GM23338 (cell line): ENCODE measurements at regions not wholly inside any gene's neighbourhood (a gene's known extent, or its start where the extent isn't known, plus 50 kb on each side); places are given as distances from the start of the nearest gene placed in this dataset.

ENCODE experiments used
- ATAC-seq: fragments of 200-7000 bp; cut with Tn5 transposase; 3 replicates; pipeline ENCODE4 v1.9.1; 2020
- DNase-seq: peaks from one replicate; pipeline ENCODE4 v3.0.0-alpha.2; 2015; ENCODE audit warnings: low spot score
- H2AFZ ChIP-seq: fragments of 200-600 bp; sonication (generic); 2 replicates; pipeline ENCODE4 v1.8.0; 2016; ENCODE audit warnings: antibody characterized with exemption, mild to moderate bottlenecking, moderate library complexity
- H3F3A ChIP-seq: fragments of 200-600 bp; sonication (generic); replicated peaks from 2 replicates; pipeline ENCODE4 v1.8.0; 2017; ENCODE audit warnings: antibody characterized with exemption, mixed run types, low read depth
- H3K27ac ChIP-seq: fragments of 200-600 bp; sonication (generic); 2 replicates; pipeline ENCODE4 v1.6.1; 2016; ENCODE audit warnings: low read depth
- H3K27me3 ChIP-seq: fragments of 200-600 bp; sonication (generic); 2 replicates; pipeline ENCODE4 v1.8.0; 2016; ENCODE audit warnings: mild to moderate bottlenecking, mixed run types, moderate library complexity; ENCODE audit not compliant: insufficient read depth
- H3K36me3 ChIP-seq: fragments of 200-600 bp; sonication (generic); 2 replicates; pipeline ENCODE4 v1.8.0; 2016; ENCODE audit warnings: mild to moderate bottlenecking; ENCODE audit not compliant: insufficient read depth
- H3K4me1 ChIP-seq: fragments of 200-600 bp; sonication (generic); 2 replicates; pipeline ENCODE4 v1.8.0; 2016; ENCODE audit warnings: mild to moderate bottlenecking, moderate library complexity; ENCODE audit not compliant: insufficient read depth
- H3K4me2 ChIP-seq: fragments of 200-600 bp; sonication (generic); 2 replicates; pipeline ENCODE4 v1.7.1; 2017; ENCODE audit warnings: mixed run types
- H3K4me3 ChIP-seq: fragments of 200-600 bp; sonication (generic); 2 replicates; pipeline ENCODE4 v1.6.1; 2016; ENCODE audit warnings: mixed run types
- H3K79me2 ChIP-seq: fragments of 200-600 bp; sonication (generic); replicated peaks from 2 replicates; pipeline ENCODE4 v1.8.0; 2017; ENCODE audit warnings: mild to moderate bottlenecking; ENCODE audit not compliant: insufficient read depth
- H3K9me2 ChIP-seq: fragments of 200-600 bp; sonication (generic); 2 replicates; pipeline ENCODE4 v1.8.0; 2017; ENCODE audit not compliant: insufficient read depth
- H4K20me1 ChIP-seq: fragments of 200-600 bp; sonication (generic); replicated peaks from 2 replicates; pipeline ENCODE4 v1.8.0; 2017; ENCODE audit warnings: mild to moderate bottlenecking; ENCODE audit not compliant: insufficient read depth
- H3K27ac Mint-ChIP-seq: 2 replicates; pipeline ENCODE4 v1.8.0; 2020; ENCODE audit warnings: inconsistent platforms, mild to moderate bottlenecking, moderate library complexity, mixed read lengths
- H3K27me3 Mint-ChIP-seq: 3 replicates; pipeline ENCODE4 v1.8.0; 2022; ENCODE audit warnings: low read depth, mild to moderate bottlenecking, moderate library complexity, mixed read lengths, inconsistent platforms; ENCODE audit not compliant: insufficient read depth, poor library complexity
- H3K36me3 Mint-ChIP-seq: 3 replicates; pipeline ENCODE4 v1.8.0; 2021; ENCODE audit warnings: low read depth, mild to moderate bottlenecking, inconsistent platforms, moderate library complexity, mixed read lengths
- H3K4me1 Mint-ChIP-seq: 3 replicates; pipeline ENCODE4 v1.8.0; 2020; ENCODE audit warnings: mild to moderate bottlenecking, inconsistent platforms, mixed read lengths
- H3K4me3 Mint-ChIP-seq: 3 replicates; pipeline ENCODE4 v1.8.0; 2021; ENCODE audit warnings: moderate library complexity, mild to moderate bottlenecking, inconsistent platforms, mixed read lengths
- H3K9me3 Mint-ChIP-seq: 3 replicates; pipeline ENCODE4 v1.8.0; 2020; ENCODE audit warnings: moderate library complexity, mild to moderate bottlenecking, inconsistent platforms, mixed read lengths
- CREB1 ChIP-seq: fragments of 250-450 bp; sonication (Bioruptor Pico); IDR thresholded peaks from 2 replicates; pipeline ENCODE4 v1.5.0; 2020; ENCODE audit warnings: low read depth, mild to moderate bottlenecking, moderate library complexity
- EZH2 ChIP-seq: fragments of 200-600 bp; sonication (generic); IDR thresholded peaks from one replicate; pipeline ENCODE4 v1.8.0; 2017; ENCODE audit warnings: antibody characterized with exemption, mild to moderate bottlenecking, low read depth; ENCODE audit not compliant: unreplicated experiment
- EZH2phosphoT487 ChIP-seq: fragments of 200-600 bp; sonication (generic); IDR thresholded peaks from one replicate; pipeline ENCODE4 v1.8.1; 2018; ENCODE audit warnings: antibody characterized with exemption; ENCODE audit not compliant: unreplicated experiment
- JUNB ChIP-seq: IDR thresholded peaks from one replicate; pipeline ENCODE4 v1.6.1; 2016; ENCODE audit warnings: antibody characterized with exemption; ENCODE audit not compliant: unreplicated experiment
- STAT1 ChIP-seq: IDR thresholded peaks from one replicate; pipeline ENCODE4 v1.6.1; 2016; ENCODE audit warnings: antibody characterized with exemption; ENCODE audit not compliant: unreplicated experiment
- ZNF331 ChIP-seq: fragments of 250-450 bp; sonication (Bioruptor Pico); IDR thresholded peaks from 2 replicates; pipeline ENCODE4 v1.5.0; 2020; ENCODE audit warnings: low read depth, mild to moderate bottlenecking, moderate library complexity
- TF ChIP-seq, protein P1 (sequence below): IDR thresholded peaks from 2 replicates; pipeline ENCODE4 v1.6.1; 2016; ENCODE audit warnings: antibody characterized with exemption
- TF ChIP-seq, protein P2 (sequence below): fragments of 250-450 bp; sonication (Bioruptor Pico); IDR thresholded peaks from 2 replicates; pipeline ENCODE4 v1.5.0; 2020; ENCODE audit warnings: mild to moderate bottlenecking, moderate library complexity
- TF ChIP-seq, protein P3 (sequence below): IDR thresholded peaks from one replicate; pipeline ENCODE4 v1.6.1; 2018; ENCODE audit warnings: antibody characterized with exemption; ENCODE audit not compliant: unreplicated experiment

GRCh38 chr4:19776929-19777328 is 474.8 kb upstream of the SLIT2 start:
- Histone ChIP-seq H3K27ac (no peak overlapping the region), H3K9me2 (peaks cover 6% of the 10 kb centered on the region; the same call in 1 of the 2 replicates), H3F3A (no peaks in the 10 kb centered on the region), H4K20me1 (no peaks in the 10 kb centered on the region), H3K4me3 (no peak overlapping the region), H3K36me3 (no peaks in the 10 kb centered on the region; the same call in 1 of the 2 replicates), H3K4me2 (no peak overlapping the region), H2AFZ (no peak overlapping the region), H3K27me3 (no peaks in the 10 kb centered on the region), H3K79me2 (no peaks in the 10 kb centered on the region), H3K4me1 (no peaks in the 10 kb centered on the region)
- H3K27ac Mint-ChIP-seq: no peak overlapping the region
- DNase-seq: no peak
- ATAC-seq: no peak
- peaks cover 2% of the 10 kb centered on the region; the same call in 1 of the 3 replicates for H3K9me3 Mint-ChIP-seq
- no peaks in the 10 kb centered on the region for H3K4me1 Mint-ChIP-seq
- H3K27me3 Mint-ChIP-seq: peaks cover 1% of the 10 kb centered on the region
- no peak overlapping the region for H3K4me3 Mint-ChIP-seq
- TF ChIP-seq EZH2 (no peak), CREB1 (CRISPR knock-in tag) (no peak), ZNF331 (CRISPR knock-in tag) (no peak), JUNB (no peak), STAT1 (no peak), EZH2phosphoT487 (no peak)
- TF ChIP-seq, protein P1, sequence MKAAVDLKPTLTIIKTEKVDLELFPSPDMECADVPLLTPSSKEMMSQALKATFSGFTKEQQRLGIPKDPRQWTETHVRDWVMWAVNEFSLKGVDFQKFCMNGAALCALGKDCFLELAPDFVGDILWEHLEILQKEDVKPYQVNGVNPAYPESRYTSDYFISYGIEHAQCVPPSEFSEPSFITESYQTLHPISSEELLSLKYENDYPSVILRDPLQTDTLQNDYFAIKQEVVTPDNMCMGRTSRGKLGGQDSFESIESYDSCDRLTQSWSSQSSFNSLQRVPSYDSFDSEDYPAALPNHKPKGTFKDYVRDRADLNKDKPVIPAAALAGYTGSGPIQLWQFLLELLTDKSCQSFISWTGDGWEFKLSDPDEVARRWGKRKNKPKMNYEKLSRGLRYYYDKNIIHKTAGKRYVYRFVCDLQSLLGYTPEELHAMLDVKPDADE: no peak
- TF ChIP-seq, protein P2, sequence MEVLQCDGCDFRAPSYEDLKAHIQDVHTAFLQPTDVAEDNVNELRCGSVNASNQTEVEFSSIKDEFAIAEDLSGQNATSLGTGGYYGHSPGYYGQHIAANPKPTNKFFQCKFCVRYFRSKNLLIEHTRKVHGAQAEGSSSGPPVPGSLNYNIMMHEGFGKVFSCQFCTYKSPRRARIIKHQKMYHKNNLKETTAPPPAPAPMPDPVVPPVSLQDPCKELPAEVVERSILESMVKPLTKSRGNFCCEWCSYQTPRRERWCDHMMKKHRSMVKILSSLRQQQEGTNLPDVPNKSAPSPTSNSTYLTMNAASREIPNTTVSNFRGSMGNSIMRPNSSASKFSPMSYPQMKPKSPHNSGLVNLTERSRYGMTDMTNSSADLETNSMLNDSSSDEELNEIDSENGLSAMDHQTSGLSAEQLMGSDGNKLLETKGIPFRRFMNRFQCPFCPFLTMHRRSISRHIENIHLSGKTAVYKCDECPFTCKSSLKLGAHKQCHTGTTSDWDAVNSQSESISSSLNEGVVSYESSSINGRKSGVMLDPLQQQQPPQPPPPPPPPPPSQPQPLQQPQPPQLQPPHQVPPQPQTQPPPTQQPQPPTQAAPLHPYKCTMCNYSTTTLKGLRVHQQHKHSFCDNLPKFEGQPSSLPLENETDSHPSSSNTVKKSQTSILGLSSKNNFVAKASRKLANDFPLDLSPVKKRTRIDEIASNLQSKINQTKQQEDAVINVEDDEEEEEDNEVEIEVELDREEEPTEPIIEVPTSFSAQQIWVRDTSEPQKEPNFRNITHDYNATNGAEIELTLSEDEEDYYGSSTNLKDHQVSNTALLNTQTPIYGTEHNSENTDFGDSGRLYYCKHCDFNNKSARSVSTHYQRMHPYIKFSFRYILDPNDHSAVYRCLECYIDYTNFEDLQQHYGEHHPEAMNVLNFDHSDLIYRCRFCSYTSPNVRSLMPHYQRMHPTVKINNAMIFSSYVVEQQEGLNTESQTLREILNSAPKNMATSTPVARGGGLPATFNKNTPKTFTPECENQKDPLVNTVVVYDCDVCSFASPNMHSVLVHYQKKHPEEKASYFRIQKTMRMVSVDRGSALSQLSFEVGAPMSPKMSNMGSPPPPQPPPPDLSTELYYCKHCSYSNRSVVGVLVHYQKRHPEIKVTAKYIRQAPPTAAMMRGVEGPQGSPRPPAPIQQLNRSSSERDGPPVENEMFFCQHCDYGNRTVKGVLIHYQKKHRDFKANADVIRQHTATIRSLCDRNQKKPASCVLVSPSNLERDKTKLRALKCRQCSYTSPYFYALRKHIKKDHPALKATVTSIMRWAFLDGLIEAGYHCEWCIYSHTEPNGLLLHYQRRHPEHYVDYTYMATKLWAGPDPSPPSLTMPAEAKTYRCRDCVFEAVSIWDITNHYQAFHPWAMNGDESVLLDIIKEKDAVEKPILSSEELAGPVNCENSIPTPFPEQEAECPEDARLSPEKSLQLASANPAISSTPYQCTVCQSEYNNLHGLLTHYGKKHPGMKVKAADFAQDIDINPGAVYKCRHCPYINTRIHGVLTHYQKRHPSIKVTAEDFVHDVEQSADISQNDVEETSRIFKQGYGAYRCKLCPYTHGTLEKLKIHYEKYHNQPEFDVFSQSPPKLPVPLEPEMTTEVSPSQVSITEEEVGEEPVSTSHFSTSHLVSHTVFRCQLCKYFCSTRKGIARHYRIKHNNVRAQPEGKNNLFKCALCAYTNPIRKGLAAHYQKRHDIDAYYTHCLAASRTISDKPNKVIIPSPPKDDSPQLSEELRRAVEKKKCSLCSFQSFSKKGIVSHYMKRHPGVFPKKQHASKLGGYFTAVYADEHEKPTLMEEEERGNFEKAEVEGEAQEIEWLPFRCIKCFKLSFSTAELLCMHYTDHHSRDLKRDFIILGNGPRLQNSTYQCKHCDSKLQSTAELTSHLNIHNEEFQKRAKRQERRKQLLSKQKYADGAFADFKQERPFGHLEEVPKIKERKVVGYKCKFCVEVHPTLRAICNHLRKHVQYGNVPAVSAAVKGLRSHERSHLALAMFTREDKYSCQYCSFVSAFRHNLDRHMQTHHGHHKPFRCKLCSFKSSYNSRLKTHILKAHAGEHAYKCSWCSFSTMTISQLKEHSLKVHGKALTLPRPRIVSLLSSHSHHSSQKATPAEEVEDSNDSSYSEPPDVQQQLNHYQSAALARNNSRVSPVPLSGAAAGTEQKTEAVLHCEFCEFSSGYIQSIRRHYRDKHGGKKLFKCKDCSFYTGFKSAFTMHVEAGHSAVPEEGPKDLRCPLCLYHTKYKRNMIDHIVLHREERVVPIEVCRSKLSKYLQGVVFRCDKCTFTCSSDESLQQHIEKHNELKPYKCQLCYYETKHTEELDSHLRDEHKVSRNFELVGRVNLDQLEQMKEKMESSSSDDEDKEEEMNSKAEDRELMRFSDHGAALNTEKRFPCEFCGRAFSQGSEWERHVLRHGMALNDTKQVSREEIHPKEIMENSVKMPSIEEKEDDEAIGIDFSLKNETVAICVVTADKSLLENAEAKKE (CRISPR knock-in tag): no peak
- TF ChIP-seq, protein P3, sequence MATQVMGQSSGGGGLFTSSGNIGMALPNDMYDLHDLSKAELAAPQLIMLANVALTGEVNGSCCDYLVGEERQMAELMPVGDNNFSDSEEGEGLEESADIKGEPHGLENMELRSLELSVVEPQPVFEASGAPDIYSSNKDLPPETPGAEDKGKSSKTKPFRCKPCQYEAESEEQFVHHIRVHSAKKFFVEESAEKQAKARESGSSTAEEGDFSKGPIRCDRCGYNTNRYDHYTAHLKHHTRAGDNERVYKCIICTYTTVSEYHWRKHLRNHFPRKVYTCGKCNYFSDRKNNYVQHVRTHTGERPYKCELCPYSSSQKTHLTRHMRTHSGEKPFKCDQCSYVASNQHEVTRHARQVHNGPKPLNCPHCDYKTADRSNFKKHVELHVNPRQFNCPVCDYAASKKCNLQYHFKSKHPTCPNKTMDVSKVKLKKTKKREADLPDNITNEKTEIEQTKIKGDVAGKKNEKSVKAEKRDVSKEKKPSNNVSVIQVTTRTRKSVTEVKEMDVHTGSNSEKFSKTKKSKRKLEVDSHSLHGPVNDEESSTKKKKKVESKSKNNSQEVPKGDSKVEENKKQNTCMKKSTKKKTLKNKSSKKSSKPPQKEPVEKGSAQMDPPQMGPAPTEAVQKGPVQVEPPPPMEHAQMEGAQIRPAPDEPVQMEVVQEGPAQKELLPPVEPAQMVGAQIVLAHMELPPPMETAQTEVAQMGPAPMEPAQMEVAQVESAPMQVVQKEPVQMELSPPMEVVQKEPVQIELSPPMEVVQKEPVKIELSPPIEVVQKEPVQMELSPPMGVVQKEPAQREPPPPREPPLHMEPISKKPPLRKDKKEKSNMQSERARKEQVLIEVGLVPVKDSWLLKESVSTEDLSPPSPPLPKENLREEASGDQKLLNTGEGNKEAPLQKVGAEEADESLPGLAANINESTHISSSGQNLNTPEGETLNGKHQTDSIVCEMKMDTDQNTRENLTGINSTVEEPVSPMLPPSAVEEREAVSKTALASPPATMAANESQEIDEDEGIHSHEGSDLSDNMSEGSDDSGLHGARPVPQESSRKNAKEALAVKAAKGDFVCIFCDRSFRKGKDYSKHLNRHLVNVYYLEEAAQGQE: no peak
- no peaks in the 10 kb centered on the region for H3K36me3 Mint-ChIP-seq
